WTC11 (cell line): ENCODE measurements at regions not wholly inside any gene's neighbourhood (a gene's known extent, or its start where the extent isn't known, plus 50 kb on each side); places are given as distances from the start of the nearest gene placed in this dataset.

Experiments used
- ATAC-seq: fragments of 200-7000 bp; cut with Tn5 transposase; 2 replicates; pipeline ENCODE4 v1.10.0; 2021; ENCODE audit warnings: mild to moderate bottlenecking, moderate library complexity
- CTCF ChIA-PET: fragments of 300-600 bp; sonication (Branson Sonifier 250); formaldehyde crosslinking; loops from one replicate; lab custom pipeline; 2021; ENCODE audit warnings: antibody characterized with exemption; lab: Charles Lee
- POLR2A ChIA-PET: fragments of 350-600 bp; sonication (Branson Sonifier 250); formaldehyde crosslinking; loops from one replicate; lab custom pipeline; 2021; ENCODE audit warnings: antibody characterized with exemption; lab: Charles Lee
- DNase-seq: peaks from one replicate; pipeline ENCODE4 v3.0.0; 2021; ENCODE audit warnings: low spot score
- H3K27ac Mint-ChIP-seq: 2 replicates; pipeline ENCODE4 v1.8.0; 2021; ENCODE audit warnings: mixed read lengths
- H3K27me3 Mint-ChIP-seq: 2 replicates; pipeline ENCODE4 v1.8.0; 2021; ENCODE audit warnings: low read depth, mild to moderate bottlenecking, moderate library complexity, mixed read lengths
- H3K36me3 Mint-ChIP-seq: 2 replicates; pipeline ENCODE4 v1.8.0; 2021; ENCODE audit warnings: mixed read lengths
- H3K4me1 Mint-ChIP-seq: 2 replicates; pipeline ENCODE4 v1.8.0; 2022; ENCODE audit warnings: mixed read lengths
- H3K4me3 Mint-ChIP-seq: 2 replicates; pipeline ENCODE4 v1.8.0; 2021; ENCODE audit warnings: mild to moderate bottlenecking, moderate library complexity, mixed read lengths
- H3K9me3 Mint-ChIP-seq: 2 replicates; pipeline ENCODE4 v1.8.0; 2021; ENCODE audit warnings: mixed read lengths
- ARID4B ChIP-seq: sonication (generic); formaldehyde crosslinking; IDR thresholded peaks from 2 replicates; pipeline ENCODE4 v1.8.0; 2023; ENCODE audit warnings: missing genetic modification reagents, mild to moderate bottlenecking, borderline replicate concordance
- EMX1 ChIP-seq: fragments of 250-450 bp; sonication (Bioruptor Pico); IDR thresholded peaks from 2 replicates; pipeline ENCODE4 v1.8.0; 2021; ENCODE audit warnings: mild to moderate bottlenecking
- ESRRA ChIP-seq: sonication (generic); formaldehyde crosslinking; IDR thresholded peaks from 2 replicates; pipeline ENCODE4 v1.8.1; 2022; ENCODE audit warnings: mild to moderate bottlenecking, missing genetic modification reagents, borderline replicate concordance
- GRHL2 ChIP-seq: fragments of 250-450 bp; sonication (Bioruptor Pico); IDR thresholded peaks from 2 replicates; pipeline ENCODE4 v1.8.0; 2022; ENCODE audit warnings: mild to moderate bottlenecking, moderate library complexity; ENCODE audit not compliant: insufficient replicate concordance, severe bottlenecking
- HMGA2 ChIP-seq: fragments of 250-450 bp; sonication (Bioruptor Pico); IDR thresholded peaks from 2 replicates; pipeline ENCODE4 v1.4.0; 2021; ENCODE audit warnings: mild to moderate bottlenecking, moderate library complexity
- JAZF1 ChIP-seq: fragments of 250-450 bp; sonication (Bioruptor Pico); IDR thresholded peaks from 2 replicates; pipeline ENCODE4 v1.9.0; 2021; ENCODE audit warnings: moderate library complexity, mild to moderate bottlenecking, inconsistent platforms
- KAT7 ChIP-seq: sonication (generic); formaldehyde crosslinking; IDR thresholded peaks from 2 replicates; pipeline ENCODE4 v1.8.1; 2023; ENCODE audit warnings: missing genetic modification reagents, mild to moderate bottlenecking, borderline replicate concordance
- NFATC4 ChIP-seq: fragments of 250-450 bp; sonication (Bioruptor Pico); IDR thresholded peaks from 2 replicates; pipeline ENCODE4 v1.9.0; 2021; ENCODE audit warnings: mild to moderate bottlenecking
- NFE2L1 ChIP-seq: sonication (generic); formaldehyde crosslinking; IDR thresholded peaks from 2 replicates; pipeline ENCODE4 v1.8.1; 2023; ENCODE audit warnings: missing genetic modification reagents
- NR3C1 ChIP-seq: sonication (generic); formaldehyde crosslinking; conservative IDR thresholded peaks from 2 replicates; pipeline ENCODE4 v1.8.1; 2023; ENCODE audit warnings: low read depth, mild to moderate bottlenecking, missing genetic modification reagents
- PREB ChIP-seq: sonication (generic); formaldehyde crosslinking; IDR thresholded peaks from 2 replicates; pipeline ENCODE4 v1.8.1; 2022; ENCODE audit warnings: mild to moderate bottlenecking, missing genetic modification reagents, moderate library complexity, borderline replicate concordance
- RELA ChIP-seq: sonication (generic); formaldehyde crosslinking; IDR thresholded peaks from 2 replicates; pipeline ENCODE4 v1.8.1; 2022; ENCODE audit warnings: missing genetic modification reagents, mild to moderate bottlenecking, borderline replicate concordance
- RORB ChIP-seq: fragments of 250-450 bp; sonication (Bioruptor Pico); IDR thresholded peaks from 2 replicates; pipeline ENCODE4 v1.9.0; 2021; ENCODE audit warnings: mild to moderate bottlenecking
- TCF7 ChIP-seq: sonication (generic); formaldehyde crosslinking; IDR thresholded peaks from 2 replicates; pipeline ENCODE4 v1.8.0; 2022; ENCODE audit warnings: mild to moderate bottlenecking, low read depth, missing genetic modification reagents, moderate library complexity
- USF1 ChIP-seq: sonication (generic); formaldehyde crosslinking; IDR thresholded peaks from 2 replicates; pipeline ENCODE4 v1.8.0; 2022; ENCODE audit warnings: mild to moderate bottlenecking, missing genetic modification reagents
- ZNF263 ChIP-seq: sonication (generic); formaldehyde crosslinking; IDR thresholded peaks from 2 replicates; pipeline ENCODE4 v1.8.1; 2022; ENCODE audit warnings: low read depth, mild to moderate bottlenecking, moderate library complexity, missing genetic modification reagents
- ZNF281 ChIP-seq: sonication (generic); formaldehyde crosslinking; IDR thresholded peaks from 2 replicates; pipeline ENCODE4 v1.8.0; 2023; ENCODE audit warnings: mild to moderate bottlenecking, missing genetic modification reagents
- ZNF416 ChIP-seq: fragments of 250-450 bp; sonication (Bioruptor Pico); IDR thresholded peaks from 2 replicates; pipeline ENCODE4 v1.9.0; 2021; ENCODE audit warnings: mild to moderate bottlenecking, inconsistent platforms
- ZNF671 ChIP-seq: fragments of 250-450 bp; sonication (Bioruptor Pico); IDR thresholded peaks from 2 replicates; pipeline ENCODE4 v1.8.0; 2021; ENCODE audit warnings: mild to moderate bottlenecking

GRCh38 chr9:127559247-127559680, 52.8 kb upstream of the STXBP1 start (continued):
- no peak for TF ChIP-seq PREB (CRISPR knock-in tag)
- TF ChIP-seq NR3C1 (CRISPR knock-in tag): no peak
- no peak for TF ChIP-seq RELA (CRISPR knock-in tag)
- TF ChIP-seq EMX1 (CRISPR knock-in tag): no peak
- no peak for TF ChIP-seq ARID4B (CRISPR knock-in tag)
- TF ChIP-seq, all 79 proteins: peak for 0

GRCh38 chr9:127561491-127562278, 50.4 kb upstream of the STXBP1 start:
- POLR2A ChIA-PET: no interaction called here
- H3K4me3 Mint-ChIP-seq: no peak overlapping the region
- no peak for DNase-seq
- TF ChIP-seq ZNF281 (CRISPR knock-in tag) (no peak), ZNF416 (CRISPR knock-in tag) (no peak), HMGA2 (CRISPR knock-in tag) (no peak), KAT7 (CRISPR knock-in tag) (no peak), RORB (CRISPR knock-in tag) (no peak), TCF7 (CRISPR knock-in tag) (no peak), JAZF1 (CRISPR knock-in tag) (no peak), NFE2L1 (CRISPR knock-in tag) (no peak), NFATC4 (CRISPR knock-in tag) (no peak), ESRRA (CRISPR knock-in tag) (no peak), USF1 (no peak), ZNF671 (CRISPR knock-in tag) (no peak), ZNF263 (CRISPR knock-in tag) (no peak), ARID4B (CRISPR knock-in tag) (no peak), GRHL2 (CRISPR knock-in tag) (no peak)

More at GRCh38 chr9:127561491-127562278, 50.4 kb upstream of the STXBP1 start:
- Mint-ChIP-seq H3K36me3 (0 out of 2 replicates have a peak, but pooled peaks cover 3% of the 10 kb centered on the region), H3K27me3 (no peaks in the 10 kb centered on the region; the same call in 1 of the 2 replicates), H3K9me3 (no peaks in the 10 kb centered on the region), H3K27ac (peak overlapping the region; percentile 54), H3K4me1 (peaks cover 44% of the 10 kb centered on the region)
- ATAC-seq: peak; percentile 69
- CTCF ChIA-PET: interaction anchor here (0.6 to 1.9 kb wide), 6 partner anchors 21 to 197 kb away, joined by 3 to 8 read pairs (median 4); partner anchors contain the start of gene TOR2A
